HCT116 (cell line): ENCODE measurements at regions not wholly inside any gene's neighbourhood (a gene's known extent, or its start where the extent isn't known, plus 50 kb on each side); places are given as distances from the start of the nearest gene placed in this dataset.

Experiments used
- ATAC-seq: fragments of 200-7000 bp; cut with Tn5 transposase; 2 replicates; pipeline ENCODE4 v1.9.1; 2020; ENCODE audit warnings: mild to moderate bottlenecking, moderate library complexity
- BruUV-seq: library from RNA; stranded (reverse); fragments of 400-500 nt; replicated peaks from 2 replicates; lab custom pipeline; 2021; lab: Mats Ljungman, UMichigan
- CTCF ChIA-PET: fragments of 300-600 bp; sonication (Branson Sonifier 250); formaldehyde crosslinking; loops from one replicate; lab custom pipeline; 2021; ENCODE audit warnings: antibody characterized with exemption; lab: Charles Lee
- POLR2A ChIA-PET: fragments of 300-600, 350-600 bp; sonication (Branson Sonifier 250); formaldehyde crosslinking; loops from one replicate; lab custom pipeline; 2021; ENCODE audit warnings: antibody characterized with exemption; lab: Charles Lee
- RAD21 ChIA-PET, 2 experiments: fragments of 300-600 bp; sonication (Branson Sonifier 250); formaldehyde crosslinking; loops; one replicate each; lab custom pipeline; 2023; ENCODE audit warnings: low total read pairs in 2 of 2; ENCODE audit not compliant: uncharacterized antibody in 2 of 2, unreplicated experiment in 2 of 2, low non-redundant PET in 1 of 2; lab: Charles Lee
- DNase-seq: peaks from one replicate; pipeline ENCODE4 v3.0.0-alpha.2; 2010; ENCODE audit warnings: low read depth, low spot score
- H2AFZ ChIP-seq: fragments of 200-600 bp; shearing (Covaris generic), sonication (generic); 2 replicates; pipeline ENCODE4 v1.6.1; 2017; ENCODE audit warnings: low read depth, mixed run types, mixed read lengths, antibody characterized with exemption, low read length; ENCODE audit not compliant: poor library complexity, severe bottlenecking
- H3K27ac ChIP-seq: 2 replicates; pipeline ENCODE4 v1.5.1; 2012; ENCODE audit warnings: low read depth, low read length
- H3K27me3 ChIP-seq: fragments of 200-600 bp; sonication (generic); 2 replicates; pipeline ENCODE4 v1.6.1; 2016; ENCODE audit warnings: mixed run types, low read length, mixed read lengths; ENCODE audit not compliant: insufficient read depth
- H3K36me3 ChIP-seq, 2 experiments: fragments of 200-500 bp in 1 of 2; fragments of 200-600 bp in 1 of 2; sonication (Bioruptor generic) in 1 of 2; sonication (generic) in 1 of 2; 2 replicates each; pipeline versions ENCODE4 v1.5.1 to v1.6.1; 2014 to 2016; ENCODE audit warnings: low read length in 2 of 2, inconsistent platforms in 1 of 2, mixed read lengths in 1 of 2, mixed run types in 1 of 2; ENCODE audit not compliant: insufficient read depth in 2 of 2, control insufficient read depth in 1 of 2
- H3K4me1 ChIP-seq, 2 experiments: fragments of 200-600 bp in 1 of 2; sonication (generic) in 1 of 2; 2 replicates each; pipeline versions ENCODE4 v1.5.1 to v1.6.1; 2012 to 2017; ENCODE audit warnings: low read length in 2 of 2, inconsistent platforms in 1 of 2, mild to moderate bottlenecking in 1 of 2, mixed read lengths in 1 of 2, mixed run types in 1 of 2, moderate library complexity in 1 of 2; ENCODE audit not compliant: insufficient read depth in 2 of 2, control insufficient read depth in 1 of 2
- H3K4me2 ChIP-seq: fragments of 200-600 bp; sonication (generic); 2 replicates; pipeline ENCODE4 v1.6.1; 2017; ENCODE audit warnings: mixed run types, low read length, mixed read lengths
- H3K4me3 ChIP-seq, 2 experiments: fragments of 200-600 bp in 1 of 2; sonication (generic) in 1 of 2; replicated peaks in 1 of 2; 2 replicates each; pipeline ENCODE4 v1.5.1; 2011 to 2016; ENCODE audit warnings: low read length in 2 of 2, control low read depth in 1 of 2, low read depth in 1 of 2, mild to moderate bottlenecking in 1 of 2, mixed read lengths in 1 of 2, mixed run types in 1 of 2
- H3K79me2 ChIP-seq: fragments of 200-600 bp; sonication (generic); 2 replicates; pipeline ENCODE4 v1.6.1; 2017; ENCODE audit warnings: mild to moderate bottlenecking, mixed run types, low read length, moderate library complexity, mixed read lengths; ENCODE audit not compliant: insufficient read depth
- H3K9ac ChIP-seq: fragments of 200-600 bp; sonication (generic); 2 replicates; pipeline ENCODE4 v1.6.1; 2016; ENCODE audit warnings: low read length, mixed read lengths
- H3K9me2 ChIP-seq: fragments of 200-600 bp; sonication (generic), shearing (Covaris generic); 2 replicates; pipeline ENCODE4 v1.6.1; 2017; ENCODE audit warnings: mixed run types, mild to moderate bottlenecking, moderate library complexity; ENCODE audit not compliant: insufficient read depth
- H3K9me3 ChIP-seq, 2 experiments: fragments of 200-500 bp in 1 of 2; fragments of 200-600 bp in 1 of 2; sonication (Bioruptor generic) in 1 of 2; sonication (generic) in 1 of 2; 2 replicates each; pipeline ENCODE4 v1.6.1; 2014 to 2017; ENCODE audit warnings: low read length in 2 of 2, mixed read lengths in 2 of 2, inconsistent platforms in 1 of 2, low read depth in 1 of 2, mild to moderate bottlenecking in 1 of 2, mixed run types in 1 of 2, moderate library complexity in 1 of 2; ENCODE audit not compliant: control insufficient read depth in 1 of 2, insufficient read depth in 1 of 2
- H4K20me1 ChIP-seq: fragments of 200-600 bp; sonication (generic), shearing (Covaris generic); 2 replicates; pipeline ENCODE4 v1.6.1; 2017; ENCODE audit warnings: mixed run types, mild to moderate bottlenecking, moderate library complexity; ENCODE audit not compliant: insufficient read depth
- EGR1 ChIP-seq: IDR thresholded peaks from 2 replicates; pipeline ENCODE4 v1.6.1; 2012; ENCODE audit warnings: low read depth
- EZH2 ChIP-seq: fragments of 200-600 bp; sonication (generic); IDR thresholded peaks from 2 replicates; pipeline ENCODE4 v1.6.1; 2017; ENCODE audit warnings: antibody characterized with exemption, mixed run types
- FOSL1 ChIP-seq: IDR thresholded peaks from 2 replicates; pipeline ENCODE4 v1.6.1; 2012; ENCODE audit warnings: low read depth
- JUND ChIP-seq: IDR thresholded peaks from 2 replicates; pipeline ENCODE4 v1.6.1; 2012
- POLR2AphosphoS5 ChIP-seq: IDR thresholded peaks from 2 replicates; pipeline ENCODE4 v1.6.1; 2011; ENCODE audit warnings: mild to moderate bottlenecking, low read depth, low read length, moderate library complexity
- RAD21 ChIP-seq: IDR thresholded peaks from 2 replicates; pipeline ENCODE4 v1.6.1; 2012; ENCODE audit warnings: low read depth, mild to moderate bottlenecking
- ZNF274 ChIP-seq: fragments of 200-500 bp; sonication (Bioruptor generic); IDR thresholded peaks from 2 replicates; pipeline ENCODE4 v1.6.1; 2014; ENCODE audit warnings: mild to moderate bottlenecking, low read depth, low read length, inconsistent platforms
- intact Hi-C: fragments of 100-400 bp; cut with micrococcal nuclease; formaldehyde crosslinking; loops from 2 replicates; pipeline ENCODE4 v1.10.0; 2022
- TF ChIP-seq, protein P1 (sequence below), 3 experiments: fragments of 200-600 bp in 1 of 3; sonication (generic) in 1 of 3; IDR thresholded peaks in 2 of 3; conservative IDR thresholded peaks in 1 of 3; 2 replicates each; pipeline ENCODE4 v1.5.1; 2012 to 2017; ENCODE audit warnings: low read depth in 2 of 3, low read length in 2 of 3, antibody characterized with exemption in 1 of 3, borderline replicate concordance in 1 of 3, control low read depth in 1 of 3, mild to moderate bottlenecking in 1 of 3, mixed read lengths in 1 of 3, mixed run types in 1 of 3, moderate library complexity in 1 of 3; ENCODE audit not compliant: insufficient read depth in 1 of 3

DNA sequence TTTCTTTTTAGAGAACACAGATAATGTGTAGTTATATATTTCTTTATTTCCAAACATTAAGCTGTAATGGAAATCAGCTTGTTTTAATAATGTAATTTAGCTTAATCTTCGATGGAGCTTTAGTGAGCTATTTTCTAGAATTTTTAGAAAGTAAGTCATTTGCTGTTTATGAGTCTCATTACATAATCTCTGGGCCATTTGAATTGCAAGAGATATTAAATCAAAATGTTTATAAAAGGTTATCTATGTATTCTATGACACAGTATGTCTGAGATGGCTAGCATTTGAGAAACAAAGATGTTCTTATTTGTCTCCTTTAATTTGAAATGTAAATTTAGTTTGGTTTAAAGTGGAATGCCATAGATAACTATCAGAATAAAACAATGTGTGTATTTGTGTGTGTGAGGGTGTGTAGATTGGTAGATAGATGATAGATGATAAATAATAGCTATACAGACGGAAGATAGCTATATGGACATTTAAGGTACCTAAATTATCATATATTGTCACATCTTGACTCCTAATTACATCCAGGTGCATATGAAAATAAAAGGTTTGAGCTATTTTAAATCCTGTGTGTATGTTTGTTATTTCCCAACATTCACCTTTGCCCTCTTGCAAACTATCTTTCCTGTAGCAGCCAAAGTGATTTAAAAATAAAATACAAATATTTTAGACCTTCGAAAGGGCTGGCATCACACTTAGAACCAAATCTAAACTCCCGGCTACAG lies 478.0 kb upstream of the KLF6 start:
- ChIA-PET RAD21 (no interaction called here), POLR2A (interaction anchor here (1.2 kb wide), 1 partner anchor 20 kb away, joined by 3 read pairs; no protein-coding TSS in a partner anchor), CTCF (no interaction called here)
- H4K20me1 ChIP-seq: no peaks in the 10 kb centered on the region
- H3K9me2 ChIP-seq: no peaks in the 10 kb centered on the region
- no peaks in the 10 kb centered on the region for H3K79me2 ChIP-seq
- H3K27ac ChIP-seq: no peak overlapping the region
- H3K27me3 ChIP-seq: no peaks in the 10 kb centered on the region
- H3K9ac ChIP-seq: no peak overlapping the region
- DNase-seq: no peak
- no peaks in the 10 kb centered on the region for H3K9me3 ChIP-seq
- ATAC-seq: no peak
- BruUV-seq: no TSS peak
- H3K36me3 ChIP-seq: no peaks in the 10 kb centered on the region
- H2AFZ ChIP-seq: no peak overlapping the region
- H3K4me2 ChIP-seq: no peak overlapping the region
- TF ChIP-seq RAD21: no peak
- no peak for TF ChIP-seq EZH2
- no peak for TF ChIP-seq ZNF274
- TF ChIP-seq JUND: no peak
- no peak for TF ChIP-seq POLR2AphosphoS5
- no peak for TF ChIP-seq FOSL1
- TF ChIP-seq, protein P1, sequence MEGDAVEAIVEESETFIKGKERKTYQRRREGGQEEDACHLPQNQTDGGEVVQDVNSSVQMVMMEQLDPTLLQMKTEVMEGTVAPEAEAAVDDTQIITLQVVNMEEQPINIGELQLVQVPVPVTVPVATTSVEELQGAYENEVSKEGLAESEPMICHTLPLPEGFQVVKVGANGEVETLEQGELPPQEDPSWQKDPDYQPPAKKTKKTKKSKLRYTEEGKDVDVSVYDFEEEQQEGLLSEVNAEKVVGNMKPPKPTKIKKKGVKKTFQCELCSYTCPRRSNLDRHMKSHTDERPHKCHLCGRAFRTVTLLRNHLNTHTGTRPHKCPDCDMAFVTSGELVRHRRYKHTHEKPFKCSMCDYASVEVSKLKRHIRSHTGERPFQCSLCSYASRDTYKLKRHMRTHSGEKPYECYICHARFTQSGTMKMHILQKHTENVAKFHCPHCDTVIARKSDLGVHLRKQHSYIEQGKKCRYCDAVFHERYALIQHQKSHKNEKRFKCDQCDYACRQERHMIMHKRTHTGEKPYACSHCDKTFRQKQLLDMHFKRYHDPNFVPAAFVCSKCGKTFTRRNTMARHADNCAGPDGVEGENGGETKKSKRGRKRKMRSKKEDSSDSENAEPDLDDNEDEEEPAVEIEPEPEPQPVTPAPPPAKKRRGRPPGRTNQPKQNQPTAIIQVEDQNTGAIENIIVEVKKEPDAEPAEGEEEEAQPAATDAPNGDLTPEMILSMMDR (IDR thresholded peaks at IDR 0.05 in 2 of 3, conservative IDR thresholded peaks at IDR 0.05 in 1 of 3; ENCODE audit: borderline replicate concordance in 1 of 3, insufficient read depth in 1 of 3, low read depth in 2 of 3, low read length in 2 of 3): no peak
- TF ChIP-seq EGR1: no peak
- intact Hi-C loops: no loop called here
- no peak overlapping the region for H3K4me3 ChIP-seq
- peaks cover 7 to 8% of the 10 kb centered on the region in 2 experiments; a peak in 3 of 4 replicates for H3K4me1 ChIP-seq
